H9 (cell line): ENCODE measurements at regions not wholly inside any gene's neighbourhood (a gene's known extent, or its start where the extent isn't known, plus 50 kb on each side); places are given as distances from the start of the nearest gene placed in this dataset.

ENCODE experiments used
- DNase-seq: peaks from one replicate; pipeline ENCODE4 v3.0.0-alpha.2; 2017
- H2AFZ ChIP-seq: one replicate; pipeline ENCODE4 v1.6.1; 2013; ENCODE audit warnings: mild to moderate bottlenecking, low read length, control low read depth, moderate library complexity
- H2AK5ac ChIP-seq: 2 replicates; pipeline ENCODE4 v1.6.1; 2013; ENCODE audit warnings: low read length, control low read depth, mixed read lengths; ENCODE audit not compliant: insufficient read length
- H2BK120ac ChIP-seq: one replicate; pipeline ENCODE4 v1.6.1; 2013; ENCODE audit warnings: low read depth, mild to moderate bottlenecking, low read length, control low read depth, inconsistent platforms; ENCODE audit not compliant: poor library complexity, severe bottlenecking
- H2BK12ac ChIP-seq: 2 replicates; pipeline ENCODE4 v1.6.1; 2013; ENCODE audit warnings: low read length, control low read depth, mixed read lengths, low read depth; ENCODE audit not compliant: insufficient read length
- H2BK15ac ChIP-seq: 2 replicates; pipeline ENCODE4 v1.6.1; 2013; ENCODE audit warnings: low read depth, low read length, control low read depth
- H2BK20ac ChIP-seq: one replicate; pipeline ENCODE4 v1.6.1; 2013; ENCODE audit warnings: low read depth, mild to moderate bottlenecking, low read length, control low read depth, inconsistent platforms; ENCODE audit not compliant: poor library complexity, severe bottlenecking
- H2BK5ac ChIP-seq: 2 replicates; pipeline ENCODE4 v1.6.1; 2013; ENCODE audit warnings: low read length, control low read depth, mixed read lengths; ENCODE audit not compliant: insufficient read length
- H3K14ac ChIP-seq: 2 replicates; pipeline ENCODE4 v1.6.1; 2013; ENCODE audit warnings: low read length, control low read depth; ENCODE audit not compliant: insufficient read depth
- H3K18ac ChIP-seq: 2 replicates; pipeline ENCODE4 v1.6.1; 2013; ENCODE audit warnings: low read depth, mild to moderate bottlenecking, mixed read lengths, low read length, control low read depth; ENCODE audit not compliant: insufficient read length
- H3K23ac ChIP-seq: 2 replicates; pipeline ENCODE4 v1.6.1; 2013; ENCODE audit warnings: low read length, control low read depth, mixed read lengths, low read depth; ENCODE audit not compliant: insufficient read length
- H3K23me2 ChIP-seq: 2 replicates; pipeline ENCODE4 v1.6.1; 2013; ENCODE audit warnings: low read depth, mild to moderate bottlenecking, mixed read lengths, low read length, control low read depth; ENCODE audit not compliant: insufficient read length, poor library complexity, severe bottlenecking
- H3K27ac ChIP-seq: 2 replicates; pipeline ENCODE4 v1.5.1; 2013; ENCODE audit warnings: low read length, control low read depth, mixed read lengths, low read depth; ENCODE audit not compliant: insufficient read length
- H3K27me3 ChIP-seq: 2 replicates; pipeline ENCODE4 v1.6.1; 2013; ENCODE audit warnings: low read length, control low read depth, inconsistent platforms; ENCODE audit not compliant: insufficient read depth
- H3K4ac ChIP-seq: 2 replicates; pipeline ENCODE4 v1.6.1; 2013; ENCODE audit warnings: low read depth, mild to moderate bottlenecking, control low read depth, inconsistent platforms, low read length, moderate library complexity
- H3K4me1 ChIP-seq: 2 replicates; pipeline ENCODE4 v1.6.1; 2013; ENCODE audit warnings: low read length, control low read depth, inconsistent platforms; ENCODE audit not compliant: insufficient read depth
- H3K4me2 ChIP-seq: 2 replicates; pipeline ENCODE4 v1.6.1; 2013; ENCODE audit warnings: low read length, control low read depth, mixed read lengths; ENCODE audit not compliant: insufficient read length, insufficient read depth
- H3K56ac ChIP-seq: 2 replicates; pipeline ENCODE4 v1.6.1; 2013; ENCODE audit warnings: low read depth, mild to moderate bottlenecking, mixed read lengths, low read length, control low read depth; ENCODE audit not compliant: insufficient read length
- H3K79me1 ChIP-seq: 2 replicates; pipeline ENCODE4 v1.6.1; 2013; ENCODE audit warnings: low read depth, mild to moderate bottlenecking, moderate library complexity, low read length, control low read depth, inconsistent platforms; ENCODE audit not compliant: insufficient read depth, poor library complexity, severe bottlenecking
- H3K79me2 ChIP-seq: 2 replicates; pipeline ENCODE4 v1.6.1; 2013; ENCODE audit warnings: low read length, control low read depth, inconsistent platforms; ENCODE audit not compliant: insufficient read depth
- H3K9ac ChIP-seq: 2 replicates; pipeline ENCODE4 v1.6.1; 2013; ENCODE audit warnings: low read length, control low read depth, mixed read lengths; ENCODE audit not compliant: insufficient read length; ENCODE audit errors: extremely low read depth
- H3K9me3 ChIP-seq: one replicate; pipeline ENCODE4 v1.6.1; 2013; ENCODE audit warnings: low read depth, low read length, inconsistent platforms; ENCODE audit not compliant: control insufficient read depth
- H3T11ph ChIP-seq: one replicate; pipeline ENCODE4 v1.6.1; 2013; ENCODE audit warnings: mild to moderate bottlenecking, low read length, control low read depth, inconsistent platforms
- H4K20me1 ChIP-seq: one replicate; pipeline ENCODE4 v1.6.1; 2013; ENCODE audit not compliant: control insufficient read depth, insufficient read length, insufficient read depth
- H4K5ac ChIP-seq: 2 replicates; pipeline ENCODE4 v1.6.1; 2013; ENCODE audit warnings: low read depth, mild to moderate bottlenecking, mixed read lengths, low read length, control low read depth; ENCODE audit not compliant: insufficient read length
- H4K8ac ChIP-seq: replicated peaks from 2 replicates; pipeline ENCODE4 v1.6.1; 2013; ENCODE audit warnings: low read length, control low read depth, mixed read lengths, low read depth; ENCODE audit not compliant: insufficient read length
- H4K91ac ChIP-seq: 2 replicates; pipeline ENCODE4 v1.6.1; 2013; ENCODE audit warnings: low read depth, mild to moderate bottlenecking, moderate library complexity, mixed read lengths, low read length, control low read depth; ENCODE audit not compliant: insufficient read length
- H3K27ac Mint-ChIP-seq, 3 experiments: 2 replicates in 2 of 3; 3 replicates in 1 of 3; pipeline ENCODE4 v1.8.0; 2020 to 2021; ENCODE audit warnings: mixed read lengths in 3 of 3, mild to moderate bottlenecking in 1 of 3, moderate library complexity in 1 of 3
- H3K27me3 Mint-ChIP-seq: 2 replicates; pipeline ENCODE4 v1.8.0; 2021; ENCODE audit warnings: low read depth, mild to moderate bottlenecking, moderate library complexity, mixed read lengths
- H3K36me3 Mint-ChIP-seq, 3 experiments: 2 replicates in 2 of 3; 3 replicates in 1 of 3; pipeline ENCODE4 v1.8.0; 2020 to 2021; ENCODE audit warnings: low read depth in 3 of 3, mixed read lengths in 3 of 3; ENCODE audit not compliant: insufficient read depth in 1 of 3
- H3K4me1 Mint-ChIP-seq, 2 experiments: 2 replicates each; pipeline ENCODE4 v1.8.0; 2020; ENCODE audit warnings: mixed read lengths in 2 of 2
- H3K4me3 Mint-ChIP-seq, 2 experiments: 2 replicates in 1 of 2; 3 replicates in 1 of 2; pipeline ENCODE4 v1.8.0; 2020 to 2021; ENCODE audit warnings: mild to moderate bottlenecking in 2 of 2, mixed read lengths in 2 of 2, moderate library complexity in 1 of 2
- H3K9me3 Mint-ChIP-seq, 2 experiments: 2 replicates in 1 of 2; 3 replicates in 1 of 2; pipeline ENCODE4 v1.8.0; 2020; ENCODE audit warnings: mild to moderate bottlenecking in 2 of 2, mixed read lengths in 2 of 2, moderate library complexity in 1 of 2
- CTCF ChIP-seq: fragments of 200-600 bp; sonication (generic); conservative IDR thresholded peaks from 3 replicates; pipeline ENCODE4 v1.8.0; 2021; ENCODE audit warnings: antibody characterized with exemption, mild to moderate bottlenecking
- WGBS: extraction: QIAGEN DNeasy Blood & Tissue Kit; methylation state at CpG from one replicate; pipeline ENCODE4 v1.1.7; 2013; ENCODE audit warnings: missing lambda C conversion rate, low lambda C conversion rate, mixed read lengths; ENCODE audit not compliant: insufficient read length; ENCODE audit errors: extremely low coverage; 5-methylcytosine and 5-hydroxymethylcytosine counted together

- no peak for TF ChIP-seq CTCF
- Histone ChIP-seq H2AFZ (no peak overlapping the region), H3K9me3 (no peaks in the 10 kb centered on the region), H3K14ac (no peak overlapping the region), H2BK5ac (no peak overlapping the region), H3K9ac (no peak overlapping the region), H3K79me2 (no peaks in the 10 kb centered on the region), H2BK120ac (no peak overlapping the region), H2BK12ac (no peak overlapping the region), H2BK20ac (no peak overlapping the region), H3K27me3 (no peaks in the 10 kb centered on the region), H4K5ac (no peak overlapping the region), H3K4me1 (no peaks in the 10 kb centered on the region), H4K91ac (no peak overlapping the region), H2AK5ac (no peak overlapping the region), H3K4me2 (no peak overlapping the region), H3K23me2 (no peaks in the 10 kb centered on the region), H3K56ac (no peak overlapping the region), H3K18ac (no peak overlapping the region), H3K27ac (no peak overlapping the region), H4K8ac (no peak overlapping the region), H3K79me1 (no peaks in the 10 kb centered on the region), H4K20me1 (no peaks in the 10 kb centered on the region), H3K23ac (no peak overlapping the region), H3T11ph (no peak overlapping the region), H3K4ac (no peak overlapping the region), H2BK15ac (no peak overlapping the region)
- Mint-ChIP-seq H3K36me3 (no peaks in the 10 kb centered on the region), H3K4me3 (no peak overlapping the region), H3K27ac (no peak overlapping the region), H3K27me3 (no peaks in the 10 kb centered on the region), H3K4me1 (no peaks in the 10 kb centered on the region), H3K9me3 (no peaks in the 10 kb centered on the region; a peak in 1 of 5 replicates)
- no CpG with 5 or more reads among the region's 6 CpGs for WGBS
- no peak for DNase-seq
Measured at GRCh38 chr7:79553811-79554555, 100.5 kb upstream of the MAGI2 start.
